DND-41 (cell line): ENCODE measurements at regions not wholly inside any gene's neighbourhood (a gene's known extent, or its start where the extent isn't known, plus 50 kb on each side); places are given as distances from the start of the nearest gene placed in this dataset.

ENCODE experiments used
- EZH2 ChIP-seq: IDR thresholded peaks from 3 replicates; pipeline ENCODE4 v1.6.1; 2012; ENCODE audit warnings: borderline replicate concordance, low read depth, mild to moderate bottlenecking, moderate library complexity, low read length, inconsistent platforms; ENCODE audit not compliant: severe bottlenecking
- TF ChIP-seq, protein P1 (sequence below): IDR thresholded peaks from 2 replicates; pipeline ENCODE4 v1.5.1; 2012; ENCODE audit warnings: borderline replicate concordance, low read length, moderate library complexity, mild to moderate bottlenecking; ENCODE audit not compliant: poor library complexity, severe bottlenecking; ENCODE audit errors: extremely low read depth

DNA sequence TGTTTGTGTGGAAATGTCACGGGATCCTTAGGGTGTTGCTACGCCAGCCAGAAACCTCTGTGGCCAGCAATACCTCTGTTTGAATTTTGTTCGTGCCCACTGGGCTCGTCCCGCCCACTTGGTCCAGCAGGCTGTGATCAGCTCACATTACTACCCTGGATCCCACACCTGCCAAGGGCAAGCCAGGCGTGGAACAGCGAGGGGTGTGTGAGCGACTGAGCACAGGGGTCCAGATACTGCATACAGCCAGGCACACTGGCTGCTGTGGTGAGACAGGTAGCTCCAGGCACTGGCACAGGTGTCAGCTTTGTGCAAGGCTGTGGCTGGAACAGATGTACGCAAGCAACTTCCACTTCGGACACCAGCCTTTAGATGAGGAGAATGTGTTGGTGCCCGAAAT lies 718.9 kb downstream of the EPHA7 start:
- TF ChIP-seq, protein P1, sequence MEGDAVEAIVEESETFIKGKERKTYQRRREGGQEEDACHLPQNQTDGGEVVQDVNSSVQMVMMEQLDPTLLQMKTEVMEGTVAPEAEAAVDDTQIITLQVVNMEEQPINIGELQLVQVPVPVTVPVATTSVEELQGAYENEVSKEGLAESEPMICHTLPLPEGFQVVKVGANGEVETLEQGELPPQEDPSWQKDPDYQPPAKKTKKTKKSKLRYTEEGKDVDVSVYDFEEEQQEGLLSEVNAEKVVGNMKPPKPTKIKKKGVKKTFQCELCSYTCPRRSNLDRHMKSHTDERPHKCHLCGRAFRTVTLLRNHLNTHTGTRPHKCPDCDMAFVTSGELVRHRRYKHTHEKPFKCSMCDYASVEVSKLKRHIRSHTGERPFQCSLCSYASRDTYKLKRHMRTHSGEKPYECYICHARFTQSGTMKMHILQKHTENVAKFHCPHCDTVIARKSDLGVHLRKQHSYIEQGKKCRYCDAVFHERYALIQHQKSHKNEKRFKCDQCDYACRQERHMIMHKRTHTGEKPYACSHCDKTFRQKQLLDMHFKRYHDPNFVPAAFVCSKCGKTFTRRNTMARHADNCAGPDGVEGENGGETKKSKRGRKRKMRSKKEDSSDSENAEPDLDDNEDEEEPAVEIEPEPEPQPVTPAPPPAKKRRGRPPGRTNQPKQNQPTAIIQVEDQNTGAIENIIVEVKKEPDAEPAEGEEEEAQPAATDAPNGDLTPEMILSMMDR: no peak
- no peak for TF ChIP-seq EZH2
